Adrenal gland (tissue), 5 donors: ENCODE measurements at regions not wholly inside any gene's neighbourhood (a gene's known extent, or its start where the extent isn't known, plus 50 kb on each side); places are given as distances from the start of the nearest gene placed in this dataset.

Source experiments
- POLR2A ChIP-seq, 2 donors: fragments of 450-650 bp; IDR thresholded peaks; one replicate each; pipeline ENCODE4 v1.6.1; 2017; ENCODE audit warnings: antibody characterized with exemption in 2 of 2, mild to moderate bottlenecking in 2 of 2, moderate library complexity in 1 of 2
- TF ChIP-seq, protein P1 (sequence below), 6 experiments: fragments of 450-650 bp in 4 of 6; fragments of 200-600 bp in 2 of 6; sonication (generic) in 1 of 6; IDR thresholded peaks; 1 replicate in 5 of 6; 2 replicates in 1 of 6; pipeline versions ENCODE4 v1.5.1 to v1.8.0; 2016 to 2021; ENCODE audit warnings: antibody characterized with exemption in 6 of 6, mild to moderate bottlenecking in 2 of 6, moderate library complexity in 1 of 6
- donor health status: DM: no; HTN: no; CAD: no.

DNA sequence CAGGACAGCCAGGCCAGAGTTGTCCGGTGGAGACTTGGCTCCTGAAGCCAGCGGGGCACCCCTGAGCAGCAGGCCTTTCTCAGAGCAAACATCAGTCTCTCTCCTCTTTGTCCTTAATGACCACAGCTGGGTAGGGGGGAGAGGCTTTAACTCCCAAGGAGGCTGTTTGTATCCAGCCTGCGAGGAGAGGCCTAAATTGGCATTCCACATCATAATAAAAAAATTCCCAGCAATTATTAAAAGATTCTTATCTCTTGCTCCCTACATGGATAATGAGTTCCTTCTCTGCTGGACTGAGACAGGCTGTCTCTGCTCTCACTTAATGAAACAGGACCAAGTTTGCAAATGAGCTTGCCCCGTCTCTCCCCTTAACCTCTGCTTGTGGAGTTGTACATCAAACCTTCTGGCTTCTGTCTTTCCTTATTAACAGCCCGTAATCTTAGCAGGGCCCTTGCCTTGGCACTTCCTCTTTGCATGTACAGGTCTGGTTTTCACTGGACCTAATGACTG, 838.2 kb downstream of the MAFB start:
- TF ChIP-seq, protein P1, sequence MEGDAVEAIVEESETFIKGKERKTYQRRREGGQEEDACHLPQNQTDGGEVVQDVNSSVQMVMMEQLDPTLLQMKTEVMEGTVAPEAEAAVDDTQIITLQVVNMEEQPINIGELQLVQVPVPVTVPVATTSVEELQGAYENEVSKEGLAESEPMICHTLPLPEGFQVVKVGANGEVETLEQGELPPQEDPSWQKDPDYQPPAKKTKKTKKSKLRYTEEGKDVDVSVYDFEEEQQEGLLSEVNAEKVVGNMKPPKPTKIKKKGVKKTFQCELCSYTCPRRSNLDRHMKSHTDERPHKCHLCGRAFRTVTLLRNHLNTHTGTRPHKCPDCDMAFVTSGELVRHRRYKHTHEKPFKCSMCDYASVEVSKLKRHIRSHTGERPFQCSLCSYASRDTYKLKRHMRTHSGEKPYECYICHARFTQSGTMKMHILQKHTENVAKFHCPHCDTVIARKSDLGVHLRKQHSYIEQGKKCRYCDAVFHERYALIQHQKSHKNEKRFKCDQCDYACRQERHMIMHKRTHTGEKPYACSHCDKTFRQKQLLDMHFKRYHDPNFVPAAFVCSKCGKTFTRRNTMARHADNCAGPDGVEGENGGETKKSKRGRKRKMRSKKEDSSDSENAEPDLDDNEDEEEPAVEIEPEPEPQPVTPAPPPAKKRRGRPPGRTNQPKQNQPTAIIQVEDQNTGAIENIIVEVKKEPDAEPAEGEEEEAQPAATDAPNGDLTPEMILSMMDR (IDR thresholded peaks at IDR 0.05) = no peak
- TF ChIP-seq POLR2A (IDR thresholded peaks at IDR 0.05) = no peak
